ENCODE measurements at regions not wholly inside any gene's neighbourhood (a gene's known extent, or its start where the extent isn't known, plus 50 kb on each side); places are given as distances from the start of the nearest gene placed in this dataset.

DNA sequence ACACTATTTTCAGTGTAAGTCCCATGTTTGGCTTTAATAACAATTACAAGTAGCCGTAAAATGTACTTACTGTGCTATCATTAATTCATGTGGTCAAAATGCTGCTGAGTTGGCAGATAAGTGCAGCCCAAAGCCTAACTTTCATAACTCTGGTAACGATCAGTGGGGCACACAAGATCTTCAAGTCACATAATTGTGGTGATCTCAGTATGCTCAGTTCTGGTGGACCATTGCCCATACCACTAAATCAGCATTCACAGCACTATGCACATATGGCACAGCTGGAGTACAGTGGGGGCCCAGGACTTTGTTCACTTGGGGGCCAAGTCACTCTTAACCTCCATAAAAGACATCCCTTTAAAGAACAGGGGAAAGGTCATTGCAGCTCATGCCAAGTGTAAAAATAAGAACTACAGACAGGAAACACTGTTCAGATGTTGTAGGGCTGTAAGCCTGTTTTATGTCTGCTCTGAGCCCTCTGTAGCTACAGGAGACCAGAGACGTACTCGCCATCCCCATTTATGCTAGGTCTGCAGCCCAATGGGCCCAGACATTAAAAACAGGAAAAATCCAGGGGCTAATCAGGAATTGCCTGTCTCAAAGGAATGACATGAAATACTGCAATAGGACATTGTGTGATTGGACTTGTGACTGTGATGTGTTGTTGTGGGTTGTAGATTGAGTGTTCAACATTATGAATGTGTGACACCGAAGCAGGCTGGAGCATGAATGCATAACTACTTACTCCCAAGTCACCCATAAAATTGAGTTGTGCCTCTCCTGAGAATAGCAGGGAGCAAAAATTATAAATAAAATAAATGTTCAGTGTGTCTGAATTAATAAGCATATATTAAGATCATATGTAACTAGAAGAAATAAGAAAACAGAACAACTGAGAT is 282.5 kb upstream of the EPHA3 start:
- Histone ChIP-seq H3K4me1 (ENCODE audit: insufficient read depth) (no peaks in the 10 kb centered on the region), H3K79me2 (replicated peaks; ENCODE audit: insufficient read depth) (no peaks in the 10 kb centered on the region), H3K27ac (ENCODE audit: low read depth) (no peak overlapping the region), H4K20me1 (replicated peaks; ENCODE audit: insufficient read depth) (no peaks in the 10 kb centered on the region), H3K4me2 (no peak overlapping the region), H3K36me3 (ENCODE audit: insufficient read depth) (no peaks in the 10 kb centered on the region), H3K9me2 (ENCODE audit: insufficient read depth) (no peaks in the 10 kb centered on the region), H3K27me3 (ENCODE audit: insufficient read depth) (no peaks in the 10 kb centered on the region), H3K4me3 (no peak overlapping the region), H2AFZ (no peak overlapping the region), H3F3A (replicated peaks; ENCODE audit: low read depth) (no peaks in the 10 kb centered on the region)
- H3K27ac Mint-ChIP-seq, result no peak overlapping the region
- TF ChIP-seq STAT1 (IDR thresholded peaks at IDR 0.05; ENCODE audit: unreplicated experiment) (no peak), ZNF462 (CRISPR knock-in tag; IDR thresholded peaks at IDR 0.05) (no peak), NANOG (IDR thresholded peaks at IDR 0.05; ENCODE audit: borderline replicate concordance) (no peak), POLR2AphosphoS5 (IDR thresholded peaks at IDR 0.05; ENCODE audit: low read depth) (no peak), EZH2phosphoT487 (IDR thresholded peaks at IDR 0.05; ENCODE audit: unreplicated experiment) (no peak), EZH2 (IDR thresholded peaks at IDR 0.05; ENCODE audit: low read depth, unreplicated experiment) (no peak), REST (IDR thresholded peaks at IDR 0.05; ENCODE audit: unreplicated experiment) (no peak), ETS1 (IDR thresholded peaks at IDR 0.05) (no peak), ZNF331 (CRISPR knock-in tag; IDR thresholded peaks at IDR 0.05; ENCODE audit: low read depth) (no peak), ZNF114 (CRISPR knock-in tag; IDR thresholded peaks at IDR 0.05) (no peak)
- TF ChIP-seq, protein P1, sequence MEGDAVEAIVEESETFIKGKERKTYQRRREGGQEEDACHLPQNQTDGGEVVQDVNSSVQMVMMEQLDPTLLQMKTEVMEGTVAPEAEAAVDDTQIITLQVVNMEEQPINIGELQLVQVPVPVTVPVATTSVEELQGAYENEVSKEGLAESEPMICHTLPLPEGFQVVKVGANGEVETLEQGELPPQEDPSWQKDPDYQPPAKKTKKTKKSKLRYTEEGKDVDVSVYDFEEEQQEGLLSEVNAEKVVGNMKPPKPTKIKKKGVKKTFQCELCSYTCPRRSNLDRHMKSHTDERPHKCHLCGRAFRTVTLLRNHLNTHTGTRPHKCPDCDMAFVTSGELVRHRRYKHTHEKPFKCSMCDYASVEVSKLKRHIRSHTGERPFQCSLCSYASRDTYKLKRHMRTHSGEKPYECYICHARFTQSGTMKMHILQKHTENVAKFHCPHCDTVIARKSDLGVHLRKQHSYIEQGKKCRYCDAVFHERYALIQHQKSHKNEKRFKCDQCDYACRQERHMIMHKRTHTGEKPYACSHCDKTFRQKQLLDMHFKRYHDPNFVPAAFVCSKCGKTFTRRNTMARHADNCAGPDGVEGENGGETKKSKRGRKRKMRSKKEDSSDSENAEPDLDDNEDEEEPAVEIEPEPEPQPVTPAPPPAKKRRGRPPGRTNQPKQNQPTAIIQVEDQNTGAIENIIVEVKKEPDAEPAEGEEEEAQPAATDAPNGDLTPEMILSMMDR (conservative IDR thresholded peaks at IDR 0.05; ENCODE audit: low read depth in 2 of 2), result no peak
- no peaks in the 10 kb centered on the region for H3K9me3 Mint-ChIP-seq
- no peaks in the 10 kb centered on the region for H3K36me3 Mint-ChIP-seq (ENCODE audit: low read depth)
- ATAC-seq, result no peak
- DNase-seq (ENCODE audit: low spot score), result no peak
- H3K4me3 Mint-ChIP-seq, result no peak overlapping the region
- H3K27me3 Mint-ChIP-seq (ENCODE audit: insufficient read depth, low read depth, poor library complexity), result no peaks in the 10 kb centered on the region
- H3K4me1 Mint-ChIP-seq, result no peaks in the 10 kb centered on the region

Measured in GM23338 (cell line).